ENCODE measurements at regions not wholly inside any gene's neighbourhood (a gene's known extent, or its start where the extent isn't known, plus 50 kb on each side); places are given as distances from the start of the nearest gene placed in this dataset.

DNA sequence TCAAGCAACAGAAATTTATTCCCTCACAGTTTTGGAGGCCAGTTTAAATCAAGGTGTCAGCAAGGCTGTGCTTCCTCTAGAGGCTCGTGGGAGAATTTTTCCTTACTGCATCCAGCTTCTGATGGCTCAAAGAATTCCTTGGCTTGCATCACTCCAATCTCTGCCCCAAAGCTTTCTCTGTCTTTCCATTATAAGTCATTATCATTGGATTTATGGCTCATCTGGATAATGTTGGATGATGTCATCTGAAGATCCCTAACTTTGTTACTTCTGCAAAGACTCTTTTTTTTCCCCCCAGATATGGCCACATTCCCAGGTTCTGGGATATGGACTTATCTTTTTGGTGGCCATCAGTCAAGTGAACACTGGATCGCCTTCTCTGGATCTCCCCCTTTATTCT lies 146.3 kb upstream of the B3GAT2 start:
- TF ChIP-seq, protein P1, sequence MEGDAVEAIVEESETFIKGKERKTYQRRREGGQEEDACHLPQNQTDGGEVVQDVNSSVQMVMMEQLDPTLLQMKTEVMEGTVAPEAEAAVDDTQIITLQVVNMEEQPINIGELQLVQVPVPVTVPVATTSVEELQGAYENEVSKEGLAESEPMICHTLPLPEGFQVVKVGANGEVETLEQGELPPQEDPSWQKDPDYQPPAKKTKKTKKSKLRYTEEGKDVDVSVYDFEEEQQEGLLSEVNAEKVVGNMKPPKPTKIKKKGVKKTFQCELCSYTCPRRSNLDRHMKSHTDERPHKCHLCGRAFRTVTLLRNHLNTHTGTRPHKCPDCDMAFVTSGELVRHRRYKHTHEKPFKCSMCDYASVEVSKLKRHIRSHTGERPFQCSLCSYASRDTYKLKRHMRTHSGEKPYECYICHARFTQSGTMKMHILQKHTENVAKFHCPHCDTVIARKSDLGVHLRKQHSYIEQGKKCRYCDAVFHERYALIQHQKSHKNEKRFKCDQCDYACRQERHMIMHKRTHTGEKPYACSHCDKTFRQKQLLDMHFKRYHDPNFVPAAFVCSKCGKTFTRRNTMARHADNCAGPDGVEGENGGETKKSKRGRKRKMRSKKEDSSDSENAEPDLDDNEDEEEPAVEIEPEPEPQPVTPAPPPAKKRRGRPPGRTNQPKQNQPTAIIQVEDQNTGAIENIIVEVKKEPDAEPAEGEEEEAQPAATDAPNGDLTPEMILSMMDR (IDR thresholded peaks at IDR 0.05) = no peak
- TF ChIP-seq POLR2A (IDR thresholded peaks at IDR 0.05) = no peak

Data from breast epithelium (tissue), 3 donors.